ENCODE measurements at regions not wholly inside any gene's neighbourhood (a gene's known extent, or its start where the extent isn't known, plus 50 kb on each side); places are given as distances from the start of the nearest gene placed in this dataset.

- TF ChIP-seq REST (IDR thresholded peaks at IDR 0.05; ENCODE audit: borderline replicate concordance in 1 of 2, low read depth in 1 of 2, low read length in 2 of 2) (no peak), ZHX1 (CRISPR knock-in tag; IDR thresholded peaks at IDR 0.05; ENCODE audit: low read depth) (no peak), GATAD2A (CRISPR knock-in tag; IDR thresholded peaks at IDR 0.05) (no peak), ATF7 (IDR thresholded peaks at IDR 0.05) (no peak), ATF7 (CRISPR knock-in tag; IDR thresholded peaks at IDR 0.05) (no peak), ELF4 (CRISPR knock-in tag; IDR thresholded peaks at IDR 0.05; ENCODE audit: borderline replicate concordance) (no peak), TARDBP (CRISPR knock-in tag; IDR thresholded peaks at IDR 0.05) (no peak), CTCF (CRISPR knock-in tag; IDR thresholded peaks at IDR 0.05) (no peak), POLR2AphosphoS5 (IDR thresholded peaks at IDR 0.05; ENCODE audit: low read depth, low read length) (no peak), HMGXB3 (CRISPR knock-in tag; IDR thresholded peaks at IDR 0.05; ENCODE audit: borderline replicate concordance) (no peak), TCF7L2 (IDR thresholded peaks at IDR 0.05; ENCODE audit: low read depth, low read length) (no peak), POLR2A (IDR thresholded peaks at IDR 0.05; ENCODE audit: insufficient read depth in 1 of 2, low read depth in 2 of 2, low read length in 2 of 2) (no peak), ZNF619 (CRISPR knock-in tag; IDR thresholded peaks at IDR 0.05) (no peak), REXO4 (CRISPR knock-in tag; IDR thresholded peaks at IDR 0.05; ENCODE audit: borderline replicate concordance) (no peak), ZNF143 (CRISPR knock-in tag; IDR thresholded peaks at IDR 0.05) (no peak)
Observed at GRCh38 chr4:115865736-115866135, 752.3 kb upstream of the NDST4 start.

All from HepG2 (cell line).